ENCODE measurements at regions not wholly inside any gene's neighbourhood (a gene's known extent, or its start where the extent isn't known, plus 50 kb on each side); places are given as distances from the start of the nearest gene placed in this dataset.

GRCh38 chr5:148906968-148907367 lies 80.6 kb downstream of the ADRB2 start:
- Histone ChIP-seq H2BK15ac (ENCODE audit: low read length) (no peak overlapping the region), H3K27ac (ENCODE audit: low read depth, low read length) (no peak overlapping the region), H3K23ac (ENCODE audit: insufficient read length) (no peak overlapping the region), H4K20me1 (replicated peaks in 1 of 2; ENCODE audit: control insufficient read depth in 1 of 2, insufficient read depth in 2 of 2, low read length in 2 of 2) (no peaks in the 10 kb centered on the region), H3K4ac (replicated peaks; ENCODE audit: insufficient read length, low read depth, low read length) (no peak overlapping the region), H3K4me1 (replicated peaks in 1 of 4; ENCODE audit: control insufficient read depth in 3 of 4, insufficient read depth in 4 of 4, low read length in 3 of 4) (peaks cover 0 to 4% (median 0%) of the 10 kb centered on the region in 4 experiments; a peak in 2 of 7 replicates), H3K79me1 (ENCODE audit: low read depth, low read length) (no peaks in the 10 kb centered on the region), H2AK5ac (ENCODE audit: low read depth, low read length) (no peak overlapping the region), H3K36me3 (ENCODE audit: control insufficient read depth in 2 of 4, insufficient read depth in 4 of 4, low read length in 3 of 4) (no peaks in the 10 kb centered on the region), H2AFZ (ENCODE audit: low read length) (no peak overlapping the region), H2BK20ac (ENCODE audit: low read length) (no peak overlapping the region), H3K18ac (ENCODE audit: extremely low read depth, low read length) (no peak overlapping the region), H4K8ac (ENCODE audit: extremely low read depth, insufficient read depth, low read length) (no peak overlapping the region), H2BK12ac (ENCODE audit: low read depth, low read length) (no peak overlapping the region), H3K23me2 (ENCODE audit: low read depth, low read length) (no peaks in the 10 kb centered on the region), H4K5ac (ENCODE audit: insufficient read length, low read depth, low read length) (no peak overlapping the region), H2BK5ac (ENCODE audit: low read depth, low read length) (no peak overlapping the region), H3K4me2 (ENCODE audit: insufficient read depth in 1 of 2, low read depth in 2 of 2, low read length in 2 of 2) (no peak overlapping the region), H3K9me3 (ENCODE audit: insufficient read depth in 2 of 2, low read depth in 1 of 2, low read length in 1 of 2) (no peaks in the 10 kb centered on the region), H3K56ac (replicated peaks; ENCODE audit: insufficient read length, low read depth, low read length) (no peak overlapping the region), H3K9ac (replicated peaks in 1 of 4; ENCODE audit: extremely low read depth in 1 of 4, low read depth in 3 of 4, low read length in 3 of 4) (no peak overlapping the region), H3K4me3 (ENCODE audit: extremely low read depth in 1 of 4, insufficient read depth in 2 of 4, low read depth in 3 of 4, low read length in 4 of 4) (no peak overlapping the region), H4K91ac (replicated peaks; ENCODE audit: insufficient read length, low read length) (no peak overlapping the region), H3K27me3 (replicated peaks in 1 of 4; ENCODE audit: control insufficient read depth in 3 of 4, extremely low read depth in 1 of 4, insufficient read depth in 3 of 4, low read length in 3 of 4) (no peaks in the 10 kb centered on the region), H3K14ac (ENCODE audit: insufficient read length) (no peak overlapping the region), H3K79me2 (ENCODE audit: control insufficient read depth in 1 of 2, insufficient read depth in 2 of 2, low read length in 2 of 2) (no peaks in the 10 kb centered on the region), H2BK120ac (replicated peaks; ENCODE audit: low read depth, low read length) (no peak overlapping the region)
- 88% methylated on average over 3 of the region's 3 CpGs; no CpG with 5 or more reads in 1 of the 2 experiments for WGBS, 2 experiments (ENCODE audit: extremely low coverage in 1 of 2, insufficient coverage in 1 of 2, insufficient read length in 1 of 2, insufficient replicate concordance in 2 of 2, low coverage in 1 of 2, low lambda C conversion rate in 2 of 2, missing lambda C conversion rate in 1 of 2)
- TF ChIP-seq POLR2A (IDR thresholded peaks at IDR 0.05; ENCODE audit: control extremely low read depth in 1 of 2, low read depth in 2 of 2, low read length in 2 of 2) (no peak), TAF1 (IDR thresholded peaks at IDR 0.05; ENCODE audit: low read depth, low read length) (no peak), ASH2L (IDR thresholded peaks at IDR 0.05; ENCODE audit: low read length) (no peak), RXRA (IDR thresholded peaks at IDR 0.05; ENCODE audit: insufficient read depth, low read depth, low read length) (no peak), TAF7 (optimal IDR thresholded peaks at IDR 0.05; ENCODE audit: borderline replicate concordance, low read depth, low read length) (no peak), NRF1 (IDR thresholded peaks at IDR 0.05; ENCODE audit: low read depth, low read length) (no peak)
- FAIRE-seq, result no peak
- no peak for DNase-seq (ENCODE audit: low read depth in 1 of 2, low spot score in 2 of 2)
- ChIA-PET CTCF (ENCODE audit: partially characterized antibody) (interaction anchor here (2.1 to 3.2 kb wide), 2 partner anchors 50 to 51 kb away, joined by 13 to 14 read pairs; no protein-coding TSS in a partner anchor), POLR2A (ENCODE audit: partially characterized antibody) (no interaction called here)

All from H1 (cell line).